ENCODE measurements at regions not wholly inside any gene's neighbourhood (a gene's known extent, or its start where the extent isn't known, plus 50 kb on each side); places are given as distances from the start of the nearest gene placed in this dataset.

DNA sequence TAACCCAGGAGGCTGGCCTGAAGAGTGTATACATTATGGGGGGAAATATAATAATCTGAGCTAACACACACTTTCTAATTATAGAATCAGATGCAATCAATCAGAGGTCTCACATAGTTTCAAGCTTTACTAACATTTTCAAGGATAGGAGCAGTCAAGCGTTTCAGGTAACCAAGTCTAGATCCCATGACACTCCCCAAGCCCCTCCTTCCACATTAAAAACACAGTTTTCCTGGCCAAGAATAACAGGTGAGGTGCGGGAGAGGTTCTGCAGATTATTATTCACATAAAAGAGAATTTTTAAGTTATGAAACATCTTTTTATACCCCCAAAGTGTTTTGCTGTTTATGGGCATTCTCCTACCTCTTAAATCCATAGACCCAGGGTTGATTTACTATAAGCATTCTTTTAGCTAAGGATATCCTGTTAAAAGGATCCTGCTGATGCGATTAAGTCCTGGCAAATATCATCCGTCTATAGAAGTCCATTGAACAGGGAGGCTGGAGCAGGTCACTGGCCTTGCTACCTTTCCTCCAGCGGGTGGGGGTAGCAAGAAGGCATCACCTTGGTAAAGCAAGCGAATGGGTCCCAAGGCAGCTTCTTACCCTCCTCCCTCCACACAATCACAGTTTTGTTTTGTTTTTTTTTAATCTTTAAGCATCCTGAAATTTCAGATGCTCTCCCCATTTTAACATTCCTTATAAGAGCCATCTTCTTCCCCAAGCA, 104.7 kb upstream of the GPM6A start:
- Histone ChIP-seq H3K4me1 (no peaks in the 10 kb centered on the region), H3K9me3 (no peaks in the 10 kb centered on the region), H3K36me3 (no peaks in the 10 kb centered on the region), H3K27me3 (no peaks in the 10 kb centered on the region), H3K27ac (no peak overlapping the region), H3K4me3 (no peak overlapping the region)
- DNase-seq (ENCODE audit: low spot score in 2 of 2) = no peak
- TF ChIP-seq CTCF (IDR thresholded peaks at IDR 0.05) = no peak
- intact Hi-C loops (cut with DNase I) = no loop called here

- Histone ChIP-seq H3K36me3 (no peaks in the 10 kb centered on the region), H3K9me3 (no peaks in the 10 kb centered on the region), H3K27ac (no peak overlapping the region), H3K4me1 (no peaks in the 10 kb centered on the region), H3K4me3 (no peak overlapping the region), H3K27me3 (no peaks in the 10 kb centered on the region)
- intact Hi-C loops (cut with DNase I) = no loop called here
- TF ChIP-seq CTCF (IDR thresholded peaks at IDR 0.05) = no peak
- no peak for DNase-seq (ENCODE audit: low spot score in 2 of 2)
Measured at GRCh38 chr4:175927121-175927520, 115.1 kb upstream of the GPM6A start.

GRCh38 chr4:175929441-175929840, 117.4 kb upstream of the GPM6A start:
- Histone ChIP-seq H3K36me3 (no peaks in the 10 kb centered on the region), H3K9me3 (no peaks in the 10 kb centered on the region), H3K4me1 (no peaks in the 10 kb centered on the region), H3K27me3 (no peaks in the 10 kb centered on the region), H3K27ac (no peak overlapping the region), H3K4me3 (no peak overlapping the region)
- no peak for TF ChIP-seq CTCF (IDR thresholded peaks at IDR 0.05)
- intact Hi-C loops (cut with DNase I) = no loop called here
- DNase-seq (ENCODE audit: low spot score in 2 of 2) = no peak

DNA sequence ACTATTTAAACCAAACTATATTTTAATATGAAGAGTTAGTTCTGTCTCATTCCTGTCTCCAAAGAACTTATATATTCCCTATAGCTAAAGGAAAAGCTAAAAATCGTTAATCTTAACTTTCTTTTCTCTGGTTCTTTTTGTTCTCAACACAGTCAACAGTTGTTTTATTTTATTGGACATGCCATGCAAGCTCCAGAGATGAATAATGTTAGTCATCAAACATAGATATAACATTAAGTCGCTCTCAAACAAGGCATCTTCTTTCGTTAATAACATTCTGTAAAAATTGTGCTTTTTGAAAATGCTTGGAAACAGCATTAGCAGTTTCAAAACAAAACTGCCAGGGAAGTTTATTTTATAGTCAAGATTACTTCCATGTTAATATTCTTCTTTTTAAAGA, 117.9 kb upstream of the GPM6A start:
- no peaks in the 10 kb centered on the region for H3K4me1 ChIP-seq
- no peak for DNase-seq (ENCODE audit: low spot score in 2 of 2)
- intact Hi-C loops (cut with DNase I) = no loop called here
- H3K27ac ChIP-seq = no peak overlapping the region
- H3K27me3 ChIP-seq = no peaks in the 10 kb centered on the region
- no peaks in the 10 kb centered on the region for H3K9me3 ChIP-seq
- H3K36me3 ChIP-seq = no peaks in the 10 kb centered on the region
- TF ChIP-seq CTCF (IDR thresholded peaks at IDR 0.05) = no peak
- H3K4me3 ChIP-seq = no peak overlapping the region

DNA sequence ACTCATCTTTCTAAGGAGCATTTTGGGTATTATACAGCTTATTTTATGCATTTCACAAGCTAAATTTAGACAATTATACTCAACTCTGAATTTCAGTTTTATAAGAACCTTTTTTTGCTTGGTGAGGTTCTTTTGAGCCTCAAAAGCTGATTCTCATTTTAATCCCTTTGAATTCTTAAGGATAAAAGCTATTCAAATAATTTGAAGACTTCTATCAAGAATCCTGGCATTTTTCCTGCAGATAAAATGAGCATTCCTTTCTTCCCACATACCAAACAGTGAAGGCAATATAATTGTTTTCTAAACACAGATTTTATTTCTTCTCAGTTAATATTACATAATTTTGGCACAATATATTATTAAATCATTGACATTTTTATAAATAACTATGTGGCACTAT, 118.4 kb upstream of the GPM6A start:
- Histone ChIP-seq H3K9me3 (no peaks in the 10 kb centered on the region), H3K4me1 (no peaks in the 10 kb centered on the region), H3K4me3 (no peak overlapping the region), H3K27me3 (no peaks in the 10 kb centered on the region), H3K36me3 (no peaks in the 10 kb centered on the region), H3K27ac (no peak overlapping the region)
- no peak for TF ChIP-seq CTCF (IDR thresholded peaks at IDR 0.05)
- intact Hi-C loops (cut with DNase I) = no loop called here
- DNase-seq (ENCODE audit: low spot score in 2 of 2) = no peak

- no peaks in the 10 kb centered on the region for H3K4me1 ChIP-seq
- DNase-seq (ENCODE audit: low spot score in 2 of 2) = no peak
- H3K4me3 ChIP-seq = no peak overlapping the region
- H3K27me3 ChIP-seq = no peaks in the 10 kb centered on the region
- H3K36me3 ChIP-seq = no peaks in the 10 kb centered on the region
- H3K27ac ChIP-seq = no peak overlapping the region
- no peaks in the 10 kb centered on the region for H3K9me3 ChIP-seq
- intact Hi-C loops (cut with DNase I) = no loop called here
- TF ChIP-seq CTCF (IDR thresholded peaks at IDR 0.05) = no peak
Measured at GRCh38 chr4:175932116-175932515, 120.1 kb upstream of the GPM6A start.
